ENCODE measurements at regions not wholly inside any gene's neighbourhood (a gene's known extent, or its start where the extent isn't known, plus 50 kb on each side); places are given as distances from the start of the nearest gene placed in this dataset.

- TF ChIP-seq POLR2AphosphoS5 (IDR thresholded peaks at IDR 0.05) (no peak), CTCF (IDR thresholded peaks at IDR 0.05) (no peak), POLR2A (IDR thresholded peaks at IDR 0.05) (no peak)
Measured at GRCh38 chr21:26404288-26404687, 168.8 kb downstream of the CYYR1 start.

All from breast epithelium (tissue), 3 donors.